ENCODE measurements at regions not wholly inside any gene's neighbourhood (a gene's known extent, or its start where the extent isn't known, plus 50 kb on each side); places are given as distances from the start of the nearest gene placed in this dataset.

GRCh38 chr16:6012716-6013115 is 915.1 kb upstream of the EEF2KMT start:
- H3K9me3 Mint-ChIP-seq, result peaks cover 12% of the 10 kb centered on the region
- H3K27ac Mint-ChIP-seq, result no peak overlapping the region
- no peak for TF ChIP-seq CTCF (IDR thresholded peaks at IDR 0.05)
- H3K27me3 Mint-ChIP-seq (ENCODE audit: insufficient read depth), result no peaks in the 10 kb centered on the region
- DNase-seq, result no peak
- no peak overlapping the region for H3K4me3 Mint-ChIP-seq
- no peaks in the 10 kb centered on the region for H3K4me1 Mint-ChIP-seq (ENCODE audit: low read depth)
- no peaks in the 10 kb centered on the region for H3K36me3 Mint-ChIP-seq (ENCODE audit: low read depth)

- TF ChIP-seq CTCF (IDR thresholded peaks at IDR 0.05), result no peak
- no peak for DNase-seq
- Mint-ChIP-seq H3K27ac (no peak overlapping the region), H3K27me3 (ENCODE audit: insufficient read depth) (no peaks in the 10 kb centered on the region), H3K9me3 (peaks cover 12% of the 10 kb centered on the region), H3K4me3 (no peak overlapping the region), H3K4me1 (ENCODE audit: low read depth) (no peaks in the 10 kb centered on the region), H3K36me3 (ENCODE audit: low read depth) (no peaks in the 10 kb centered on the region)
Observed at GRCh38 chr16:6009151-6009550, 911.6 kb upstream of the EEF2KMT start.

- H3K4me1 Mint-ChIP-seq (ENCODE audit: low read depth), result no peaks in the 10 kb centered on the region
- no peaks in the 10 kb centered on the region for H3K27me3 Mint-ChIP-seq (ENCODE audit: insufficient read depth)
- H3K36me3 Mint-ChIP-seq (ENCODE audit: low read depth), result no peaks in the 10 kb centered on the region
- no peak for DNase-seq
- H3K4me3 Mint-ChIP-seq, result no peak overlapping the region
- no peak overlapping the region for H3K27ac Mint-ChIP-seq
- peaks cover 12% of the 10 kb centered on the region for H3K9me3 Mint-ChIP-seq
- no peak for TF ChIP-seq CTCF (IDR thresholded peaks at IDR 0.05)
Observed at GRCh38 chr16:6008670-6009069, 911.1 kb upstream of the EEF2KMT start.

- H3K27ac Mint-ChIP-seq, result no peak overlapping the region
- H3K4me3 Mint-ChIP-seq, result no peak overlapping the region
- no peak for DNase-seq
Observed at GRCh38 chr16:5993356-5993755, 895.8 kb upstream of the EEF2KMT start.

GRCh38 chr16:5982979-5983378 is 885.4 kb upstream of the EEF2KMT start:
- H3K9me3 Mint-ChIP-seq, result peaks cover 35% of the 10 kb centered on the region

More at GRCh38 chr16:5993356-5993755, 895.8 kb upstream of the EEF2KMT start:
- TF ChIP-seq CTCF (IDR thresholded peaks at IDR 0.05), result no peak
- Mint-ChIP-seq H3K27me3 (ENCODE audit: insufficient read depth) (no peaks in the 10 kb centered on the region), H3K9me3 (peaks cover 43% of the 10 kb centered on the region), H3K4me1 (ENCODE audit: low read depth) (no peaks in the 10 kb centered on the region), H3K36me3 (ENCODE audit: low read depth) (no peaks in the 10 kb centered on the region)

More at GRCh38 chr16:5982979-5983378, 885.4 kb upstream of the EEF2KMT start:
- Mint-ChIP-seq H3K4me1 (ENCODE audit: low read depth) (no peaks in the 10 kb centered on the region), H3K27ac (no peak overlapping the region), H3K4me3 (no peak overlapping the region), H3K36me3 (ENCODE audit: low read depth) (no peaks in the 10 kb centered on the region; the same call in 1 of the 2 replicates), H3K27me3 (ENCODE audit: insufficient read depth) (peaks cover 1% of the 10 kb centered on the region; the same call in 1 of the 2 replicates)
- no peak for TF ChIP-seq CTCF (IDR thresholded peaks at IDR 0.05)
- no peak for DNase-seq
